PC-9 (cell line): ENCODE measurements at regions not wholly inside any gene's neighbourhood (a gene's known extent, or its start where the extent isn't known, plus 50 kb on each side); places are given as distances from the start of the nearest gene placed in this dataset.

Experiments used
- BruUV-seq: library from RNA; stranded (reverse); fragments of 400-500 nt; replicated peaks from 2 replicates; lab custom pipeline; 2021; lab: Mats Ljungman, UMichigan
- CTCF ChIA-PET: fragments of 300-600 bp; sonication (Branson Sonifier 250); formaldehyde crosslinking; loops from one replicate; lab custom pipeline; 2022; ENCODE audit warnings: antibody characterized with exemption; lab: Charles Lee
- POLR2A ChIA-PET: fragments of 300-600 bp; sonication (Branson Sonifier 250); formaldehyde crosslinking; loops from one replicate; lab custom pipeline; 2022; ENCODE audit warnings: antibody characterized with exemption; ENCODE audit not compliant: unreplicated experiment; lab: Charles Lee
- DNase-seq, 2 experiments: peaks; one replicate each; pipeline versions ENCODE4 v3.0.0 to v3.0.0-alpha.2; 2015 to 2022; ENCODE audit warnings: mixed read lengths in 1 of 2
- H2AFZ ChIP-seq: fragments of 200-600 bp; sonication (generic); 2 replicates; pipeline ENCODE4 v1.8.1; 2017; ENCODE audit warnings: antibody characterized with exemption
- H3F3A ChIP-seq: fragments of 200-600 bp; sonication (generic); 2 replicates; pipeline ENCODE4 v1.8.1; 2017; ENCODE audit warnings: antibody characterized with exemption, mild to moderate bottlenecking, low read depth; ENCODE audit not compliant: insufficient read depth
- H3K27ac ChIP-seq: fragments of 200-600 bp; sonication (generic); 2 replicates; pipeline ENCODE4 v1.6.1; 2016; ENCODE audit warnings: mixed run types
- H3K27me3 ChIP-seq: fragments of 200-600 bp; sonication (generic); 2 replicates; pipeline ENCODE4 v1.6.1; 2016; ENCODE audit warnings: low read depth, mixed run types; ENCODE audit not compliant: insufficient read depth
- H3K36me3 ChIP-seq: fragments of 200-600 bp; sonication (generic); 2 replicates; pipeline ENCODE4 v1.6.1; 2016; ENCODE audit warnings: low read depth, mixed run types
- H3K4me1 ChIP-seq: fragments of 200-600 bp; sonication (generic); replicated peaks from 2 replicates; pipeline ENCODE4 v1.6.1; 2016; ENCODE audit warnings: mixed run types; ENCODE audit not compliant: insufficient read depth
- H3K4me2 ChIP-seq: fragments of 200-600 bp; sonication (generic); 2 replicates; pipeline ENCODE4 v1.6.1; 2017; ENCODE audit warnings: mixed run types
- H3K4me3 ChIP-seq: fragments of 200-600 bp; sonication (generic); 2 replicates; pipeline ENCODE4 v1.6.1; 2016; ENCODE audit warnings: mixed run types
- H3K79me2 ChIP-seq: fragments of 200-600 bp; sonication (generic); 2 replicates; pipeline ENCODE4 v1.6.1; 2017; ENCODE audit warnings: low read depth, mixed run types
- H3K9me2 ChIP-seq: fragments of 200-600 bp; sonication (generic); 2 replicates; pipeline ENCODE4 v1.8.1; 2017; ENCODE audit warnings: mild to moderate bottlenecking; ENCODE audit not compliant: insufficient read depth
- H3K9me3 ChIP-seq: fragments of 200-600 bp; sonication (generic); 2 replicates; pipeline ENCODE4 v1.8.1; 2016; ENCODE audit warnings: low read depth; ENCODE audit not compliant: insufficient read depth
- H4K20me1 ChIP-seq: fragments of 200-600 bp; sonication (generic); 2 replicates; pipeline ENCODE4 v1.8.1; 2017; ENCODE audit not compliant: insufficient read depth
- CTCF ChIP-seq: fragments of 200-600 bp; sonication (generic); conservative IDR thresholded peaks from 2 replicates; pipeline ENCODE4 v1.6.1; 2017; ENCODE audit warnings: mixed run types, antibody characterized with exemption, mild to moderate bottlenecking, moderate library complexity
- EZH2 ChIP-seq: fragments of 200-600 bp; sonication (generic); IDR thresholded peaks from 2 replicates; pipeline ENCODE4 v1.8.0; 2017; ENCODE audit warnings: antibody characterized with exemption, low read depth
- intact Hi-C: fragments of 100-400 bp; cut with micrococcal nuclease; formaldehyde crosslinking; loops from one replicate; pipeline ENCODE4 v1.10.0; 2022; ENCODE audit not compliant: unreplicated experiment

DNA sequence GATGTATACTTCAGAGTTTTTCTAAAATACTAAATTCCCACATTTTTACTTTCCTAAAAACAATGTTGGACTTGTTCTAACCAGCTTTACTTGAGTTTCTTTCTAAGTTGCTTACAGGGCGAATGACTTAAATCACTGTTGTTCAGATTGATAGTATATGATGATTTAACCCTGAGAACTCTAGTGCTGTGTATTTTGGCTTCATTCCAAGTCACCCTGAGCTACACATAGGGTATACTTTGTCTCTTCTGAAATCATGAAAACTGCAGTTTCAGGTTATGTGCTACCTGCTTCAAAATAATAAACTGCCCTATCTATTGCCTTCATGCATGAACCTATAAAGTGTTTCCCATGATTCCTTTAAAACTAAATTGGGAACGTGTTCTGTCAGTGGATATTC, 162.5 kb upstream of the PDE3A start:
- Histone ChIP-seq H3K79me2 (no peaks in the 10 kb centered on the region), H3K9me2 (no peaks in the 10 kb centered on the region), H3K27me3 (no peaks in the 10 kb centered on the region), H4K20me1 (no peaks in the 10 kb centered on the region), H3K36me3 (no peaks in the 10 kb centered on the region), H3K27ac (no peak overlapping the region), H3K9me3 (no peaks in the 10 kb centered on the region), H3F3A (no peaks in the 10 kb centered on the region), H3K4me1 (no peaks in the 10 kb centered on the region), H2AFZ (no peak overlapping the region), H3K4me2 (no peak overlapping the region), H3K4me3 (no peak overlapping the region)
- ChIA-PET CTCF (no interaction called here), POLR2A (no interaction called here)
- TF ChIP-seq EZH2 (no peak), CTCF (no peak)
- no TSS peak for BruUV-seq
- intact Hi-C loops: no loop called here
- no peak for DNase-seq

DNA sequence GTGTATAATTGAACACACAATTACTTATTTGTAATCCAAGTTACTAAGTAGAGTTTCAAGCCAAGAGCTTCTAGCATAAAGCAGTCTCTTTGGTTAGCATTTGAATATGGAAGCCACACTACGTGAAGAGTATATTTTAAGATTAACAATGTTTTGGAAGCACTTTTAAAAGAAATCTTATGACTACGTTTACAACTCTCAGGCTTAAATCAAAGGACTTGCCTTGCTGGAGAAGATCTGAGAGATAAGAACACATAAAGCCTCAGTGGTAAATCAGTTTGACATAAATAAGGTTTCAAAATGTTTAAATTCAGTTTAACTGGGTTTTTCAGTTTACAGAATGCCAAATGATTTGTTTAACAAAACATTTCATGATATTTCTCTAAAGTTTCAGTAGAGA, 161.9 kb upstream of the PDE3A start:
- Histone ChIP-seq H3K36me3 (no peaks in the 10 kb centered on the region), H3K9me3 (no peaks in the 10 kb centered on the region), H2AFZ (no peak overlapping the region), H3F3A (no peaks in the 10 kb centered on the region), H3K27me3 (no peaks in the 10 kb centered on the region), H3K9me2 (no peaks in the 10 kb centered on the region), H3K4me3 (no peak overlapping the region), H4K20me1 (no peaks in the 10 kb centered on the region), H3K4me2 (no peak overlapping the region), H3K79me2 (no peaks in the 10 kb centered on the region), H3K27ac (no peak overlapping the region), H3K4me1 (no peaks in the 10 kb centered on the region)
- POLR2A ChIA-PET: no interaction called here
- BruUV-seq: no TSS peak
- intact Hi-C loops: no loop called here
- no peak for TF ChIP-seq EZH2
- no peak for TF ChIP-seq CTCF
- no peak for DNase-seq
- CTCF ChIA-PET: no interaction called here

DNA sequence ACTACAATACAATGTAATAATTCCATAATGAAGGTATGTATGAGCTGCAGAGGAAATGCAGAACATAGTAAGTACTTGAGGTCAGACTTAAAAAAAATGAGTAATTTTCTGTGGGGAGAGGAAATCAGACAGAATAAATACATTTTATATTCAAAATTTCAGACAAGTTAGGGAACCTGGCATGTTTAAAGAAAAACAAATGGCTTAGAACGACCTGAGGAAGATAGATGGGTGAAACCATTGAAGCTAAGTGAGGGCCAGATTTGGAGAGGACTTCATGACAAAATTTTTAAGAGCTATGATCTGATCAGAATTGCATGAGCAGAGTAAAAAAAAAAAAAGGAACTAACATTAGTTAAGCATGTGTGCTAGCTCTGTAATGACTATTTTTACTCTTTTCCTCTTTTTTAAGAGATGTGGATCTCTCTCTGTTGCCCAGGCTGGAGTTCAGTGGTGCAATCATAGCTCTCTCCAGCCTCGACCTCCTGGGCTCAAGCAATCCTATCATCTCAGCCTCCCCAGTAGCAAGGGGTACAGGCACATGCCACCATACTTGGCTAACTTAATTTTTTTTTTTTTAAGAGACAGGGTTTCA, 157.6 kb upstream of the PDE3A start:
- ChIA-PET CTCF (no interaction called here), POLR2A (no interaction called here)
- Histone ChIP-seq H3K4me1 (no peaks in the 10 kb centered on the region), H3K4me3 (no peak overlapping the region), H3K27ac (no peak overlapping the region), H3K4me2 (no peak overlapping the region), H3K9me3 (no peaks in the 10 kb centered on the region), H3K27me3 (no peaks in the 10 kb centered on the region), H3K9me2 (no peaks in the 10 kb centered on the region), H3K36me3 (no peaks in the 10 kb centered on the region), H3K79me2 (no peaks in the 10 kb centered on the region), H4K20me1 (no peaks in the 10 kb centered on the region), H2AFZ (no peak overlapping the region), H3F3A (no peaks in the 10 kb centered on the region)
- BruUV-seq: no TSS peak
- DNase-seq: no peak
- intact Hi-C loops: loop anchor here (5.0 kb wide), 1 partner anchor 453 kb away; no protein-coding TSS in a partner anchor
- no peak for TF ChIP-seq EZH2
- TF ChIP-seq CTCF: no peak
